Dermis blood vessel endothelial cell (primary cell): ENCODE measurements at regions not wholly inside any gene's neighbourhood (a gene's known extent, or its start where the extent isn't known, plus 50 kb on each side); places are given as distances from the start of the nearest gene placed in this dataset.
"Not testable (repeated sequence)": the region's sequence is repeated elsewhere in the genome, so short reads cannot be mapped to it uniquely, and the experiment has no call there.

ENCODE experiments used
- DNase-seq: peaks from one replicate; pipeline ENCODE4 v3.0.0; 2010

GRCh38 chr12:105457026-105457425, 126.5 kb downstream of the C12orf75 start:
- DNase-seq: no peak

GRCh38 chr12:105459760-105460330, 129.4 kb downstream of the C12orf75 start:
- peak; percentile 59 for DNase-seq

GRCh38 chr12:105461271-105461943, 130.9 kb downstream of the C12orf75 start:
- peak; percentile 50 for DNase-seq

GRCh38 chr12:105461944-105462762, 131.7 kb downstream of the C12orf75 start:
- no peak for DNase-seq

- DNase-seq: no peak
Measured at GRCh38 chr12:105462831-105463230, 132.3 kb downstream of the C12orf75 start.

GRCh38 chr12:105464406-105464805, 133.9 kb downstream of the C12orf75 start:
- DNase-seq: no peak

- peak; percentile 72 for DNase-seq
Measured at GRCh38 chr12:105466231-105466900, 135.9 kb downstream of the C12orf75 start.

- peak; percentile 54 for DNase-seq
Measured at GRCh38 chr12:105466901-105467598, 136.6 kb downstream of the C12orf75 start.

- DNase-seq: peak; percentile 73
Measured at GRCh38 chr12:105467710-105468366, 137.3 kb downstream of the C12orf75 start.

- peak; percentile 68 for DNase-seq
Measured at GRCh38 chr12:105468464-105468863, 138.0 kb downstream of the C12orf75 start.

GRCh38 chr12:105469211-105469610, 138.7 kb downstream of the C12orf75 start:
- DNase-seq: peak; percentile 32

GRCh38 chr12:105469701-105470100, 139.2 kb downstream of the C12orf75 start:
- peak; percentile 59 for DNase-seq

- peak; percentile 48 for DNase-seq
Measured at GRCh38 chr12:105470102-105470501, 139.6 kb downstream of the C12orf75 start.

GRCh38 chr12:105470601-105471000, 140.1 kb downstream of the C12orf75 start:
- peak; percentile 76 for DNase-seq

- DNase-seq: peak; percentile 55
Measured at GRCh38 chr12:105474672-105475071, 144.2 kb downstream of the C12orf75 start.

GRCh38 chr12:105476616-105477015, 146.1 kb downstream of the C12orf75 start:
- DNase-seq: no peak

- DNase-seq: peak; percentile 27
Measured at GRCh38 chr12:105477873-105478272, 147.4 kb downstream of the C12orf75 start.

- DNase-seq: not testable (repeated sequence)
Measured at GRCh38 chr12:105478788-105479187, 148.3 kb downstream of the C12orf75 start.

GRCh38 chr12:105479710-105480109, 149.2 kb downstream of the C12orf75 start:
- no peak for DNase-seq

GRCh38 chr12:105480162-105480561, 149.7 kb downstream of the C12orf75 start:
- DNase-seq: peak; percentile 74

- no peak for DNase-seq
Measured at GRCh38 chr12:105481392-105482300, 151.2 kb downstream of the C12orf75 start.
